Esophagus squamous epithelium (tissue), 5 donors: ENCODE measurements at regions not wholly inside any gene's neighbourhood (a gene's known extent, or its start where the extent isn't known, plus 50 kb on each side); places are given as distances from the start of the nearest gene placed in this dataset.

Experiments
- DNase-seq: peaks from one replicate; lab custom pipeline; 2025; lab: John Stamatoyannopoulos, UW
- H3K27ac ChIP-seq, 4 donors: fragments of 200-600 bp; sonication (generic); one replicate each; pipeline ENCODE4 v1.5.1; 2016 to 2019; ENCODE audit warnings: mild to moderate bottlenecking in 1 of 4
- H3K27me3 ChIP-seq, 4 donors: fragments of 200-600 bp; sonication (generic); 1 replicate in 3 of 4; 2 replicates in 1 of 4; pipeline versions ENCODE4 v1.5.1 to v1.6.0; 2017 to 2021; ENCODE audit warnings: antibody characterized with exemption in 1 of 4
- H3K36me3 ChIP-seq, 3 donors: fragments of 200-600 bp; sonication (generic); one replicate each; pipeline ENCODE4 v1.5.1; 2016 to 2019
- H3K4me1 ChIP-seq, 3 donors: fragments of 200-600 bp; sonication (generic); one replicate each; pipeline ENCODE4 v1.5.1; 2017 to 2019
- H3K4me3 ChIP-seq, 4 donors: fragments of 200-600 bp; sonication (generic); 1 replicate in 3 of 4; 2 replicates in 1 of 4; pipeline ENCODE4 v1.5.1; 2016 to 2019; ENCODE audit warnings: mild to moderate bottlenecking in 2 of 4, moderate library complexity in 1 of 4
- H3K9me3 ChIP-seq, 3 donors: fragments of 200-600 bp; sonication (generic); one replicate each; pipeline ENCODE4 v1.5.1; 2016 to 2019
- CTCF ChIP-seq, 6 experiments: fragments of 450-650 bp in 4 of 6; fragments of 200-600 bp in 2 of 6; sonication (generic) in 2 of 6; IDR thresholded peaks; one replicate each; pipeline ENCODE4 v1.5.1; 2016 to 2019; ENCODE audit warnings: antibody characterized with exemption in 6 of 6, mild to moderate bottlenecking in 4 of 6, moderate library complexity in 4 of 6
- POLR2A ChIP-seq, 4 donors: fragments of 450-650 bp; IDR thresholded peaks; one replicate each; pipeline ENCODE4 v1.6.1; 2017; ENCODE audit warnings: antibody characterized with exemption in 4 of 4, mild to moderate bottlenecking in 4 of 4, moderate library complexity in 3 of 4
- WGBS, 2 donors: methylation state at CpG; one replicate each; pipeline ENCODE4 v1.1.5; 2018; 5-methylcytosine and 5-hydroxymethylcytosine counted together
- intact Hi-C: fragments of 100-400 bp; cut with DNase I; formaldehyde crosslinking; loops from one replicate; pipeline ENCODE4 v1.15.0; 2022
- donor health status: DM: yes; HTN: yes; CAD: no.

GRCh38 chr5:2687746-2688145, 63.7 kb downstream of the IRX2 start:
- intact Hi-C loops: no loop called here
- DNase-seq: no peak
- Histone ChIP-seq H3K36me3 (no peaks in the 10 kb centered on the region), H3K4me1 (peaks cover 0 to 20% (median 4%) of the 10 kb centered on the region in 3 donors), H3K27me3 (peaks cover 0 to 3% (median 0%) of the 10 kb centered on the region in 4 donors), H3K9me3 (peaks cover 0 to 4% (median 3%) of the 10 kb centered on the region in 3 donors), H3K4me3 (no peak overlapping the region), H3K27ac (no peak overlapping the region)
- TF ChIP-seq POLR2A (IDR thresholded peaks at IDR 0.05) (no peak), CTCF (IDR thresholded peaks at IDR 0.05) (no peak)
- WGBS, 2 donors: 71 to 85% methylated on average over 5 to 6 of the region's 7 CpGs

- intact Hi-C loops: no loop called here
- no peak overlapping the region for H3K4me3 ChIP-seq
- peaks cover 0 to 3% (median under 1%) of the 10 kb centered on the region in 3 donors for H3K9me3 ChIP-seq
- TF ChIP-seq CTCF (IDR thresholded peaks at IDR 0.05) (no peak), POLR2A (IDR thresholded peaks at IDR 0.05) (no peak)
- no peak for DNase-seq
- H3K27me3 ChIP-seq: peaks cover 0 to 3% (median 0%) of the 10 kb centered on the region in 4 donors
- H3K36me3 ChIP-seq: no peaks in the 10 kb centered on the region
- WGBS, 2 donors: 26 to 33% methylated on average over 12 to 15 of the region's 28 CpGs
- H3K4me1 ChIP-seq: peaks cover 0 to 20% (median 4%) of the 10 kb centered on the region in 3 donors
- H3K27ac ChIP-seq: no peak overlapping the region
These were observed 65.0 kb downstream of the IRX2 start for GRCh38 chr5:2686321-2687124.

- DNase-seq: no peak
These were observed 65.7 kb downstream of the IRX2 start for GRCh38 chr5:2685651-2686272.

GRCh38 chr5:2684606-2685005, 66.9 kb downstream of the IRX2 start:
- H3K36me3 ChIP-seq: no peaks in the 10 kb centered on the region
- H3K27me3 ChIP-seq: peaks cover 0 to 3% (median 0%) of the 10 kb centered on the region in 4 donors
- H3K4me1 ChIP-seq: peaks cover 0 to 20% (median 4%) of the 10 kb centered on the region in 3 donors
- H3K9me3 ChIP-seq: no peaks in the 10 kb centered on the region
- intact Hi-C loops: no loop called here
- 84 to 95% methylated on average over 4 to 11 of the region's 11 CpGs for WGBS, 2 donors
- no peak for TF ChIP-seq POLR2A (IDR thresholded peaks at IDR 0.05)
- no peak for TF ChIP-seq CTCF (IDR thresholded peaks at IDR 0.05)
- no peak overlapping the region for H3K4me3 ChIP-seq
- no peak for DNase-seq
- H3K27ac ChIP-seq: no peak overlapping the region

More at GRCh38 chr5:2685651-2686272, 65.7 kb downstream of the IRX2 start:
- WGBS, 2 donors: 26 to 37% methylated on average over 2 to 3 of the region's 4 CpGs
- Histone ChIP-seq H3K9me3 (no peaks in the 10 kb centered on the region), H3K4me1 (peaks cover 0 to 20% (median 4%) of the 10 kb centered on the region in 3 donors), H3K36me3 (no peaks in the 10 kb centered on the region), H3K4me3 (no peak overlapping the region), H3K27ac (no peak overlapping the region), H3K27me3 (peaks cover 0 to 3% (median 0%) of the 10 kb centered on the region in 4 donors)
- TF ChIP-seq CTCF (IDR thresholded peaks at IDR 0.05) (no peak), POLR2A (IDR thresholded peaks at IDR 0.05) (no peak)
- intact Hi-C loops: no loop called here

- peaks cover 0 to 3% (median 0%) of the 10 kb centered on the region in 4 donors for H3K27me3 ChIP-seq
- intact Hi-C loops: no loop called here
- WGBS, 2 donors: 55 to 61% methylated on average over 8 to 13 of the region's 14 CpGs
- H3K4me1 ChIP-seq: peaks cover 0 to 20% (median 4%) of the 10 kb centered on the region in 3 donors
- H3K27ac ChIP-seq: no peak overlapping the region
- H3K36me3 ChIP-seq: no peaks in the 10 kb centered on the region
- H3K9me3 ChIP-seq: no peaks in the 10 kb centered on the region
- no peak for DNase-seq
- no peak for TF ChIP-seq CTCF (IDR thresholded peaks at IDR 0.05)
- no peak overlapping the region for H3K4me3 ChIP-seq
These were observed 67.8 kb downstream of the IRX2 start for GRCh38 chr5:2683720-2684119.
